NCI-H1048 (cell line): ENCODE measurements at regions not wholly inside any gene's neighbourhood (a gene's known extent, or its start where the extent isn't known, plus 50 kb on each side); places are given as distances from the start of the nearest gene placed in this dataset.

ENCODE experiments used
- DNase-seq: peaks from one replicate; lab custom pipeline; 2025; lab: John Stamatoyannopoulos, UW

GRCh38 chr2:18253686-18254197 lies 306.7 kb downstream of the RDH14 start:
- no peak for DNase-seq

DNA sequence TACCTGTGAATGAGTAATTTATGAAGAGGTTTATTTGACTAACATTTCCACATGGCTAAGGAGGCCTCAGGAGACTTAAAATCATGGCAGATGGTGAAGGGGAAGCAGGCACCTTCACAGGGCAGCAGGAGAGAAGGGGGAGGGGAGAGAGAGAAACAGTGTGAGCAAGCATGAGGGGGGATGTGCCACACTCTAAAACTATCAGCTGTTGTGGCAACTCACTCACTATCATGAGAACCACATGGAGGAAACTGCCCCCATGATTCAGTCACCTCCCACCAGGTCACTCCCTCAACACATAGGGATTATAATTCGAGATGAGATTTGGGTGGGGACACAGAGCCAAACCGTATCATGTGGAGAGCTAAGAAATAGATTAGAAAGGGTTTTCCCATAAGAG lies 309.0 kb downstream of the RDH14 start:
- DNase-seq, result no peak

DNA sequence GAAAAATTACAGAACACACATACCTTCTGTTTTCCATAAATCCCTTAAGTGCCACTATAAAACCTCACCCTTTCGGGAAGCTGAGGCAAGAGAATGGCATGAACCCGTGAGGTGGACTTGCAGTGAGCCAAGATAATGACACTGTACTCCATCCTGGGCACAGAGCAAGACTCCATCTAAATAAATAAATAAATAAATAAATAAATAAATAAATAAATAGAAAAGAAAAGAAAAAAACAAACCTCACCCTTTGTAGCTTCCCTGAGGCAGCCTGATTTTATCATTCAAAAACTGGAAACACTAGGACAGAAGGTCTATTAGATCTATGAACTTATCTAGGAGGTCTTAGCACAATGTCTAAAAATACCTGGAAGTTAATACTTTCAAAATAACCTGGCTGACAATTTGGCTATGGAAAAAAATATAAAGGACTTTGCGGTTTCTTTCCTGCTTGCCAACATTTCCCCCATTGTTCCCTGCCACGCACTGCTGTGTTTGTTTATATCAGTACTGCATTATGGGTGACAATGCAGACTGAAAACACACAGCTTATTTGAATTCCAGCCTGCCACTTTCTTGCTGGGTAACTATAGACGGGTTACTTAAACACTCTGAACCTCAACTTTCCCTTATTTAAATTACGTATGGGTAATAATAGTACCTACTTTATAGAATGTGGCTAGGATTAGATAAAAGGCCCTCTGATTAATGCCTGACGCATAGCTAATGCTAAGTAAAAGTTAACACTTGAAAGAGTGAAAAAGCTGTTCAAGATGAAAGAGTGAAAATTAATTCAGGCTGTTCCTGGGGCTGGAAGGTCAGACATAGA lies 313.0 kb downstream of the RDH14 start:
- peak; percentile 3 for DNase-seq

GRCh38 chr2:18245375-18245774 lies 315.1 kb downstream of the RDH14 start:
- DNase-seq, result no peak

GRCh38 chr2:18244845-18245244 lies 315.6 kb downstream of the RDH14 start:
- DNase-seq, result no peak

- DNase-seq, result no peak
These were observed 316.6 kb downstream of the RDH14 start for GRCh38 chr2:18243816-18244215.

- no peak for DNase-seq
These were observed 317.7 kb downstream of the RDH14 start for GRCh38 chr2:18242716-18243115.

GRCh38 chr2:18238209-18238608 lies 322.2 kb downstream of the RDH14 start:
- DNase-seq, result no peak

DNA sequence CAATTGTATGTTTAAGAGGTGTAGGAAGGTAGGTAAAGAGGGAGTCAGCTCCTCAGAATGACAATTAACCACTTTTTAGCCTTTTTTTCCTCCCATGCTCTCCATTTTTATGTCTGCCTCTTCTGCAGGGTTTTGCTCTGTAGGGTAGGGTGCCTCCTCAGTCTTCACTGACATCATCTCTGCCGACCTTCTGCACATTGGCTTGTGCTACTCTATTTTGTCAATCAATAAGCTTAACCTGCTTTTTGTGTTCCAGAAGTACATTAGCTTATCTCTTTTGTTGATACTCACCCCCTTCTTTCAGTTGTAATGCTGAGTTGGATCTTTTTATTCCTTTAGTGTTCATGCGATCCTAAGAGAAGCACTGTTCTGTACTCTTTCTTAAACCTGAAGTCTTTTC lies 323.2 kb downstream of the RDH14 start:
- DNase-seq, result no peak

- no peak for DNase-seq
These were observed 327.6 kb downstream of the RDH14 start for GRCh38 chr2:18232731-18233438.

DNA sequence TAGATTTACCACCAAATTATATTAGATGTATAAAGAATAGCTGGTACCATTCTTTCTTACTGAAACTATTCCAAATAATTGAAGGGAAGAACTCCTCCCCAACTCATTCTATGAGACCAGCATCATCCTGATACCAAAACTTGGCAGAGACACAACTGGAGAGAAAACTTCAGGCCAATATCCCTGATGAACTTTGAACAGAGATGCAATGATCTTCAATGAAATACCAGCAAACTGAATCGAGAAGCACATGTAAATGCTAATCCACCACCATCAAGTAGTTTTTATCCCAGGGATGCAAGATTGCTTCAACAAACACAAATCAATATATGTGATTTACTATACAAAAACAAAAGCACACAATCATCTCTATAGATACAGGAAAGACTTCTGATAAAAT lies 329.8 kb downstream of the RDH14 start:
- DNase-seq, result no peak

GRCh38 chr2:18219676-18220075 lies 340.8 kb downstream of the RDH14 start:
- no peak for DNase-seq

DNA sequence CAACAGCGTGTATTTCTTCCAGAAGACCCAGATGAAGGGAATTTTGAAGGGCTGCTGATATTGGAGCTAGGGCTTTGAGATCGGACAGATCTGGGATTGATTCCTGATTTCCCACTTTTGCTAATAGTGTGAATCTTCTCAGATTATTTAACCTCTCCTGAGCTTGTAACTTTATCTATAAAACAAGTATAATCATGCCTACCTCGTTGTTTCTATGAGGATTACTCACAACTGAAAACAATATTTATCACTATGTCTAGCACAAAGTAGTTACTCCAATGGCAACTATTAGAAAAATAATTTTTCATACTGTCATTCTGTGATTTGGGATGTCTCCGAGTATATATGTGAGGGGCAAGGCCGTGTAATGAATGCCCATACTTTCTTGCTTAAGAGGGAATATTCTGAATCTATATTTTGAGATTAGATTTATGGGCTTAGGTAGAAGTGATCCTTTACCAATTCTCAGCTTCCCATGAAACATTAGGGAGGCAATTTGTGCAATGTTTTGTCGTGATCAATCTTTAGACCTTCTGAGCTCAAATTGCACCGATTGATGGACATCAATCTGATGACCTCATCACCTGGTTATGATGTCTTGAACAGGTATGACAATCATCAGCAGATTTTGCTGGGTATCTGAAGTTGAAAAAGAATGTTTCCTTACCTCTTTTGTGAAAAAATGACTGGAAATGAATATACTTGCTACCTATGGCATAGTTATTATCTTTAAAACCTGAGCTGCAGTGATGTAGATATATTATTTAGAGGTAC lies 339.9 kb downstream of the KCNS3 start:
- no peak for DNase-seq

DNA sequence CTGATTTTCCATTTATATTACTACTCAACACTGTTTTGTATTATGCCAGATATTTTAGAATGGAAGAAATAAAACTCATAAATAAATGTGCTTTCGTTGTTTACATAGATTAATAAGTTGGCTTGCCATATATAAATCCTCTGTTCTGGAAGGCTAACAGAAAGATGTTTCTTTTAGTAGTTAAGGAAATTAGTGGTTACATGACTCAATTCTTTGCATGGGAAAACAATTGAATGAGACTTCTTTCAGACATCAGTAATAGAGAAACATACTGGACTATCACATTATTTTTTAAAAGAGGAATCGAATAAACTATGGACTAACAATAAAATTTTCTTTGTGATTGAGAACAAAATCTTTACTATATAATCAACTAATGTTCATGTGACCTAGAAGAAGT lies 336.5 kb downstream of the KCNS3 start:
- DNase-seq, result no peak

- DNase-seq, result no peak
These were observed 335.5 kb downstream of the KCNS3 start for GRCh38 chr2:18213986-18214385.

DNA sequence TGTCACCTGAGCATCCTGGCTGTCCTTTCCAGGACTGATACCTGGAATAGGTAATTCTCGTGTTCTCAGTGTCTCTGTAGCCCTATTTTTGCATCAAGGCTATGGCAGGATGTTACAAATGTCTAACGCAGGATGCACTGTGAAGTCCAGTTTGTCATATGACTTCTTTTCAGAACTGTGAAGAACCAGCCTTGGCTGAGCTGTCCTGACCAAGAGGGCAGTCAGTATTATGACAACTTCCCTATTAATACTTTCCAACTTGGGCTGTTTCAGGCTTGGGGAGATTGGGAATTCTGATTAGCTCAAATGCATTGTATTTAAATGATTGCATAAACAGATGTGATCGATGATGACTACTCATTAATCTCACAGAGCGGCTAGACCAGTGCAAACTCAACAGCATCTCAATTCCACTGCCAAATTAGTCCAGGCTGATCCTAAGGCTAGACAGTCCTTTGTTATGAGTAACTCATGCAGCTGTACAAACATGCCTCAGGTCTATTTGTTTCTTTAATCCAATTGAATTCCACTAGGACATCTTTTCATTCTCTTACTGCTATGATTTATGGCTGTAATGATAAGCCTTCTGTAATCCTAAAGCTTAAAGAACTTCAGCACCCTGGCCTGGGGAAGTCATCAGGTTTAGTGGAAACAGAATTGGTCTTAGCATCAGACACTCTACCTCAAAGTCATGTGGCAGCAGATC lies 331.6 kb downstream of the KCNS3 start:
- DNase-seq, result no peak

DNA sequence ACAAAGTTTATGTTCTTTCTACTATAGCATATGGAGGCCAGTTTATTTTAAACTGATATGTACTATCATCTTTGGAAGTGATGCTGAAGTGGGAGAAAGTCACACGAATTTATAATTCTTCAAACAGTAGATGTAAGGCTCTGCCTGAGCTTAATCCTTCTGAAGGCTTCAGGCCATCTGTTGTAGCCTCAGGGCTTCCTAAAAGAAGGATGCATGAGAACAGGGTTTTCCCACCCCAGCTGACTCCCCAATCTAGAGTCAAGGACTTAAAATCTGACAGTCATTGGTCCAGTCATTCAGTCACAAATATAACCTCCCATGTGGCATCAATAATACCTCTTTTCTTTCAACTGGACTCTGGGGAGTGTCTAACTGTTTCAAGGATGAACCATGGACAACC lies 330.5 kb downstream of the KCNS3 start:
- no peak for DNase-seq

GRCh38 chr2:18200771-18201170 lies 322.3 kb downstream of the KCNS3 start:
- no peak for DNase-seq

- no peak for DNase-seq
These were observed 320.2 kb downstream of the KCNS3 start for GRCh38 chr2:18198677-18199076.

- no peak for DNase-seq
These were observed 315.7 kb downstream of the KCNS3 start for GRCh38 chr2:18194161-18194560.

- no peak for DNase-seq
These were observed 308.5 kb downstream of the KCNS3 start for GRCh38 chr2:18186816-18187613.
